DMS79 treated with DMSO at 0.1 percent for 48 hours (cell line): ENCODE measurements at regions not wholly inside any gene's neighbourhood (a gene's known extent, or its start where the extent isn't known, plus 50 kb on each side); places are given as distances from the start of the nearest gene placed in this dataset.

ENCODE experiments used
- DNase-seq: peaks from one replicate; lab custom pipeline; 2025; lab: John Stamatoyannopoulos, UW

- no peak for DNase-seq
Observed at GRCh38 chr2:120677221-120677620, 58.4 kb upstream of the GLI2 start.

- DNase-seq, result no peak
Observed at GRCh38 chr2:120677696-120678247, 57.9 kb upstream of the GLI2 start.

- DNase-seq, result peak; percentile 42
Observed at GRCh38 chr2:120678251-120678650, 57.4 kb upstream of the GLI2 start.

- DNase-seq, result no peak
Observed at GRCh38 chr2:120678926-120679325, 56.7 kb upstream of the GLI2 start.

- no peak for DNase-seq
Observed at GRCh38 chr2:120679526-120679925, 56.1 kb upstream of the GLI2 start.

GRCh38 chr2:120680136-120680761, 55.4 kb upstream of the GLI2 start:
- peak; percentile 78 for DNase-seq

- DNase-seq, result no peak
Observed at GRCh38 chr2:120681181-120681580, 54.5 kb upstream of the GLI2 start.

- DNase-seq, result no peak
Observed at GRCh38 chr2:120681696-120682288, 53.9 kb upstream of the GLI2 start.

GRCh38 chr2:120682654-120683053, 53.0 kb upstream of the GLI2 start:
- DNase-seq, result no peak

- DNase-seq, result no peak
Observed at GRCh38 chr2:120683081-120683480, 52.6 kb upstream of the GLI2 start.

GRCh38 chr2:120683701-120684100, 52.0 kb upstream of the GLI2 start:
- no peak for DNase-seq

GRCh38 chr2:120684289-120685065, 51.2 kb upstream of the GLI2 start:
- no peak for DNase-seq

- no peak for DNase-seq
Observed at GRCh38 chr2:120685066-120685973, 50.3 kb upstream of the GLI2 start.
